Mesenteric fat pad (tissue), 1 donor: ENCODE measurements at regions not wholly inside any gene's neighbourhood (a gene's known extent, or its start where the extent isn't known, plus 50 kb on each side); places are given as distances from the start of the nearest gene placed in this dataset.
"Not testable (repeated sequence)": the region's sequence is repeated elsewhere in the genome, so short reads cannot be mapped to it uniquely, and the experiment has no call there.

Source experiments
- DNase-seq: peaks from one replicate; pipeline ENCODE4 v3.0.0-alpha.2; 2020; ENCODE audit warnings: low spot score
- donor health status: DM: yes; HTN: yes; CAD: no.

DNA sequence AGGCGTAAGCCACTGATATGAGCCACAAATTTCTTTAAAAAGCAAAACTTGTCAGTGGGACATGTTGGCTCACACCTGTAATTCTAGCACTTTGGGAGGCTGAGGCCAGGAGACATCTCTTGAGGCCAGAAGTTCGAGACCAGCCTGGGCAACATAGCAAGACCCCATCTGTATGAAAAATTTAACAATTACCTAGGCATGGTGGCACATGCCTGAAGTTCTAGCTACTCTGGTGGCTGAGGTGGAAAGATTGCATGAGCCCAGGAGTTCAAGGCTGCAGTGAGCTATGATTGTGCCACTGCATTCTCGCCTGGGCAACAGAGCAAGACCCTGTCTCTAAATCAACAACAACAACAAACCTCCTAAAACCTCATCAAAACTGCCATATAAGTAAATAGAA is 147.6 kb upstream of the BARHL2 start:
- DNase-seq = no peak

- no peak for DNase-seq
Measured at GRCh38 chr1:90862782-90863181, 145.7 kb upstream of the BARHL2 start.

- DNase-seq = not testable (repeated sequence)
Measured at GRCh38 chr1:90861421-90861820, 144.3 kb upstream of the BARHL2 start.

GRCh38 chr1:90856463-90857007 is 139.4 kb upstream of the BARHL2 start:
- no peak for DNase-seq

- DNase-seq = no peak
Measured at GRCh38 chr1:90854397-90854924, 137.4 kb upstream of the BARHL2 start.

DNA sequence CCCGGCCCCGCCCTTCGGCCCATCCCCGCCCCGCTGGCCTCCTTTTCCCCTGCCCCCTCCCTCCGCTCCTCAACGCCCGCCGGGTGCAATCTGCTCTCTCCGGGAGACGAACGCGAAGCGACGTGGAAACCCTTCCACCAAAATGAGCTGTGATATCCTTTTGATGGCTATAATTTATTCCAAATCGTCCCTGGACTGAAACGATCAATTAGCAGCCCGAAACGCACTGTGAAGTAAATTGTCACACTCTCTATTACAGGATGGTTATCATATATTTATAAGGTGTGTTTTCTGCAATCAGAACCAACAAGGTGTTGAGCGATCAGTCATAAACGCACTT is 134.6 kb upstream of the BARHL2 start:
- DNase-seq = no peak

- peak; percentile 92 for DNase-seq
Measured at GRCh38 chr1:90850898-90851710, 134.0 kb upstream of the BARHL2 start.

DNA sequence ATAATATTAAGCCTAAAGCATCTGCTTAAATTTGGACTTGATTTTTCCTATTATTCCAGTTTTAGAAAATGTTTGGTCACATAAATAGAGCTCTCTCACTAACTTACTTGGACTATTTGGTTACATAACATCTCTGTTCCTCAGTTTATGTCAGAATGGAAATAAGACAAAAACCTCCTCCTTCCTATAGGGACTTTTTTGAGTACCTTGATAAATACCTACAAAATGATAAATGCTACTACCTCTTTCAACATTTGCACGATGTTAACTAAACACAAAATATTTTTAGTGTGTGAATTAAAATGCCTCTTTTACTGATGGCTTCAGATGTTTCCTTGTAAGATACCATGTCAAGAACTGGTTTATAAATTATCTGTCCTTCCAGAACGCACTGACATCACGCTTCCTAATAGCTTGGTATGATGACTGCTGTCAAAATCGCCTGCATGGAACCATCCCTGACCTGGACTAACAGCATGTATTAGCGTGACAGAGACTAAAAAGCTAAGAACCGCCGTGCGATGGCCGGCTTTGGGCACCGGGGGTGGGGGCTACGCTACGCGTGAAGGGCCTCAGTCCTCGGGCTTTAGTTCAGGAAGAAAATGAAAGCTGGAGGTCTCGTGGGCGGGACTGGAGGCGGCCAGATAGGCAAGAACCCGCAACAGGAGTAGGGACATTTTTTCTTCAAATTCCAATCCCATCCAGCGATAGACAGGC is 133.2 kb upstream of the BARHL2 start:
- no peak for DNase-seq

DNA sequence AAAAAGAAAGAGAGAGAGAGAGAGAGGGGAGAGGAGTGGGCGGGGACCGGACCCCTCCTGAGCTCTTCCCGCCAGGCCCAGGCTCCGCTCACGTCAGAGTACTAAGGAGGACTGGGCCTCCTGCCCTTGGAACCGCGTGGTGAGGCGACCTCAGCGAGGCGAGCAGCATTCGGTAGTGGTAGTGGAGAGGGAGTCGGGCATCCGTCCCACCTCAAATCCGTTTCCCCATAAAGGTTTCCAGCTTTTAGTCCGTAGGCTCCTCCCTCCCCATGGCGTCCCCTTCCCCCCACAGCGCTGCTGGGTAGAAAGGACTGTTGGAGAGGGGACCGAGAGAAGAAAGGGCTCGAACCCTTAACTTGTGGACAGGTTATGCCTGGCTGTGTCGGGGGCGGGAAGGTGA is 124.4 kb upstream of the BARHL2 start:
- DNase-seq = no peak

DNA sequence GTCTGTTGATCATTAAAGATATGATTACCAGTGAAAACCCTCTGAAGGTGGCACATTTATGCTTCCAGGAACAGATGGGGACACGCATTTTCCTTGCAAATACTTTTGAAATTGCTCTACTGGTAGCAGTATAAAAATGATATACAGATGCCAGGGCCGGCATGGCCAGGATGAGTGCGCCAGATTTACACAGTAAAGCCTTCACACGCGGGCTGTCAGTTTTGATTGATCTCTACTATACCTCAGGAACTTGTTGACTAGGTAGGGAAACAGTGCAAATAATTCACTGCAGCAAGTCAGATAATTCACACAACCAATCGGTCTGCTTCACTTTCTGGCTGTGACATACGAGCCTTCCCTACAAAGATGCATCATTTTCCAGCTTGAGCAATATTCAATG is 123.2 kb upstream of the BARHL2 start:
- DNase-seq = no peak

DNA sequence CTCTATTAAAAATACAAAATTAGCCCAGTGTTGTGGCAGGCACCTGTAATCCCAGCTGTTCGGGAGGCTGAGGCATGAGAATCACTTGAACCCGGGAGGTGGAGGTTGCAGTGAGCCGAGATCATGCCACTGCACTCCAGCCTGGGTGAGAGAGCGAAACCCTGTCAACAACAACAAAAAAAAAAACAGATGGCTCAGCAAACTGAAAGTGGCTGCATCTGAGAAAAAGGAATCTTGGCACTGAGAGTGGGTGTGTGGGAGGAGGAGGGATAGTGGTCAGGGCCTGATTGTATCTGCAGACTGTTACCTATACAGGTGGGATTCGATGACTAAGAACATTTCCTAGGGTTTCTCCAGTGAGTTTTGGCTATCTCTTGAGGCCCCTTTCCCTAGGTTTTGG is 122.2 kb upstream of the BARHL2 start:
- no peak for DNase-seq

GRCh38 chr1:90838720-90839119 is 121.6 kb upstream of the BARHL2 start:
- DNase-seq = no peak

- DNase-seq = no peak
Measured at GRCh38 chr1:90837420-90837819, 120.3 kb upstream of the BARHL2 start.

- DNase-seq = no peak
Measured at GRCh38 chr1:90836345-90836679, 119.2 kb upstream of the BARHL2 start.

DNA sequence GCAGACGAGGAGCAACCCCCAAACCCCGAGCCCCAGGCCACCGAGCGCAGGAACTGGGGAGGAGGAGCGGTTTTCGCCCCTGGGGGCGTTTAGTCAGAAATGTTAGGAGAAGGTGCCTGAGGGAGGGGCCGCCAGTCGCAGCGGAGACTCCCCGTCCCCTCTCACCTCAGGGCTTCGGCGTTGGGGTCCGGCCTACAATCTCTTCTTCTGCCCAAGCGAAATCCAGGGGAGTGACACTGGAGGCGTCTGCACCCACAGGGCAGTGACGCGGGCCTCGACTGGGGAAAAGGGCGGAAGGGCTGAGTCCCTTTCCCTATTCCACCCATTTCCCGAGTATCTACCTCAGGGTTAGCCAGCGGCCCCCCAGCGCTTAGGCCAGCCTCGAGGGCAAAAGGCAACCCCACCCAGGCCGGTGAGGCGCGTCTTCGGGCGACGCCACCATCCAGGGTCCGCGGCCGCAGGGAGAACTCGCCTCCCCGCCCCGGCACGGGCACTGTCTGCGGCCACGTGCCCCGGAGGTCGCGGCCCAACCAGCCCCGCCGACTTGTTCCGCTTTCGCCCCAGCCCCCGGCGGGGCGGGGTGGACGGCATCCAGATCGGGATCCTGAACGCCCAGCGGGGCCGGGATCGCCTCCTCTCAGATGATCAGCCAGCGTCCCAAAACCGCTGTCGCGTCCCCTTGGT is 118.7 kb upstream of the BARHL2 start:
- no peak for DNase-seq

- DNase-seq = no peak
Measured at GRCh38 chr1:90834886-90835660, 118.0 kb upstream of the BARHL2 start.

GRCh38 chr1:90834354-90834885 is 117.3 kb upstream of the BARHL2 start:
- DNase-seq = no peak

DNA sequence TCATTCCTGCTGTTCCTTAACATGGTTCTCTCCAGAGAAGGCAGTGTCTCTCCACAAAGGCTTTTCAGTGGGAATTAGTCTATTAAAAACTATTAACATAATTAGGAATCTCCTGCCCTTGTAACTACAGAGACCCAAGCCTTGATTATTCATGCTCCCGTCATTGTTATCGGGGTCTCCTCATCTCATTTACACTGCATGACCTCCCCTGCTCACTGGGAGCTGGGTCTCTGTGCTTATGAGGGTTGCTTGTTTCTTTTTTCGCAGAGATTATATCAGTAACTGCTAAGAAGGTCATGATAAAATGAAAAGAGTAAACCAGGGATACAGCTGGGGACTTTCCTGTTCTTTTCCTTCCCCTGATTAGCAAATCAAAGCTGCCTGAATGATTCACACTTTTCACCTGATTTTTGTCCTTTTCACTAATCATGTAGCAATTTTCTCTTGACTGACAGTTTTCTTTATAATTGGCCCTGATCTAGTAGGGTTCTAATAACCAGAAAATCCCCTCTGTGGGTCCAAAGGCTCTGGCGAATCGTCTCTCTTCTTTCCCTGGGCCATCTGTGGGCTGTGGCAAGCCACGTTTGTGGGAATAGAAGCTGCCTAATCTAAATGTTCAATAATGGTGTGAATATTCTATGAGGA is 116.5 kb upstream of the BARHL2 start:
- DNase-seq = no peak

- no peak for DNase-seq
Measured at GRCh38 chr1:90831910-90832309, 114.8 kb upstream of the BARHL2 start.

DNA sequence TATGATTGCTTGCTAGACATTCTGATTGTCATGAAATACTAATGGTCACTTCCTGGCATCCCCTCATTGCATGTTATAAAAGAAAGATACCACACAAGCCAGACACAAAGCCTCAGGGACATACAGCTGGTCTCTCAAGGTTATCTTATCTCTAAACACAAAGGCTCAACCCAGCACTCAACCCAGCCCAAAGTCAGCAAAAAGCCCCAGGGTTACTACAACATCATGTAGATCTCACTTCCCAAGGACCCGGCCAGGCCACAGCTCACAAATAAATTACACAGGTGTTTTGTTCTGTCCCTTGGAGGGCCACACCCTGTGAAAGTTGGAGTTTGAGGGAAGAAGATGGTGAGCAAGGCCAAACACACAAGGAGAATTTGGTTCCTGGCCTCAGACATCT is 109.7 kb upstream of the BARHL2 start:
- DNase-seq = no peak
